Left ventricle myocardium inferior (tissue), 1 donor: ENCODE measurements at regions not wholly inside any gene's neighbourhood (a gene's known extent, or its start where the extent isn't known, plus 50 kb on each side); places are given as distances from the start of the nearest gene placed in this dataset.

ENCODE experiments used
- DNase-seq: peaks from one replicate; pipeline ENCODE4 v3.0.0-alpha.2; 2020
- H3K27ac ChIP-seq: fragments of 200-600 bp; replicated peaks from 2 replicates; pipeline ENCODE4 v1.8.0; 2021
- H3K27me3 ChIP-seq: fragments of 200-600 bp; 2 replicates; pipeline ENCODE4 v1.8.0; 2021; ENCODE audit warnings: low read depth
- H3K36me3 ChIP-seq: fragments of 200-600 bp; 2 replicates; pipeline ENCODE4 v1.8.0; 2021
- H3K4me1 ChIP-seq: fragments of 200-600 bp; 2 replicates; pipeline ENCODE4 v1.8.0; 2021
- H3K4me3 ChIP-seq: fragments of 200-600 bp; 2 replicates; pipeline ENCODE4 v1.8.0; 2021; ENCODE audit warnings: mild to moderate bottlenecking, moderate library complexity
- H3K9me3 ChIP-seq: fragments of 200-600 bp; replicated peaks from 2 replicates; pipeline ENCODE4 v1.8.0; 2021
- CTCF ChIP-seq: fragments of 200-600 bp; IDR thresholded peaks from 2 replicates; pipeline ENCODE4 v1.8.0; 2021; ENCODE audit warnings: antibody characterized with exemption, mild to moderate bottlenecking, borderline replicate concordance
- intact Hi-C: fragments of 100-400 bp; cut with micrococcal nuclease; formaldehyde crosslinking; loops from one replicate; pipeline ENCODE4 v1.11.0; 2022
- donor health status: DM: no; HTN: yes; CAD: no; lungs with severe emphysema.

- intact Hi-C loops: no loop called here
- Histone ChIP-seq H3K27me3 (no peaks in the 10 kb centered on the region), H3K4me3 (no peak overlapping the region), H3K9me3 (no peaks in the 10 kb centered on the region), H3K36me3 (no peaks in the 10 kb centered on the region), H3K27ac (no peak overlapping the region), H3K4me1 (no peaks in the 10 kb centered on the region)
- no peak for TF ChIP-seq CTCF
- DNase-seq: no peak
Measured at GRCh38 chr10:108801220-108801619, 1122.1 kb downstream of the XPNPEP1 start.

GRCh38 chr10:108797573-108797972 is 1125.7 kb downstream of the XPNPEP1 start:
- Histone ChIP-seq H3K36me3 (no peaks in the 10 kb centered on the region), H3K9me3 (peaks cover 8% of the 10 kb centered on the region), H3K4me1 (no peaks in the 10 kb centered on the region), H3K27ac (no peak overlapping the region), H3K4me3 (no peak overlapping the region), H3K27me3 (no peaks in the 10 kb centered on the region)
- intact Hi-C loops: no loop called here
- no peak for DNase-seq
- no peak for TF ChIP-seq CTCF

GRCh38 chr10:108791794-108792474 is 1131.4 kb downstream of the XPNPEP1 start:
- no peak for DNase-seq
- intact Hi-C loops: no loop called here
- no peak overlapping the region for H3K27ac ChIP-seq
- H3K4me1 ChIP-seq: no peaks in the 10 kb centered on the region
- H3K4me3 ChIP-seq: no peak overlapping the region
- H3K9me3 ChIP-seq: peaks cover 8% of the 10 kb centered on the region
- H3K36me3 ChIP-seq: no peaks in the 10 kb centered on the region
- no peak for TF ChIP-seq CTCF
- H3K27me3 ChIP-seq: no peaks in the 10 kb centered on the region

GRCh38 chr10:108791030-108791429 is 1132.3 kb downstream of the XPNPEP1 start:
- TF ChIP-seq CTCF: no peak
- Histone ChIP-seq H3K4me3 (no peak overlapping the region), H3K27ac (no peak overlapping the region), H3K9me3 (peaks cover 14% of the 10 kb centered on the region), H3K27me3 (no peaks in the 10 kb centered on the region), H3K4me1 (no peaks in the 10 kb centered on the region), H3K36me3 (no peaks in the 10 kb centered on the region)
- DNase-seq: no peak
- intact Hi-C loops: no loop called here

- peaks cover 21% of the 10 kb centered on the region for H3K9me3 ChIP-seq
- H3K27me3 ChIP-seq: no peaks in the 10 kb centered on the region
- no peaks in the 10 kb centered on the region for H3K36me3 ChIP-seq
- H3K27ac ChIP-seq: no peak overlapping the region
- no peaks in the 10 kb centered on the region for H3K4me1 ChIP-seq
- no peak overlapping the region for H3K4me3 ChIP-seq
- intact Hi-C loops: no loop called here
- TF ChIP-seq CTCF: no peak
- DNase-seq: no peak
Measured at GRCh38 chr10:108789919-108790318, 1133.4 kb downstream of the XPNPEP1 start.
